ENCODE measurements at regions not wholly inside any gene's neighbourhood (a gene's known extent, or its start where the extent isn't known, plus 50 kb on each side); places are given as distances from the start of the nearest gene placed in this dataset.
A peak's percentile ranks its signal among the peaks of the same experiment; 100 is the strongest.

- TF ChIP-seq, protein P1, sequence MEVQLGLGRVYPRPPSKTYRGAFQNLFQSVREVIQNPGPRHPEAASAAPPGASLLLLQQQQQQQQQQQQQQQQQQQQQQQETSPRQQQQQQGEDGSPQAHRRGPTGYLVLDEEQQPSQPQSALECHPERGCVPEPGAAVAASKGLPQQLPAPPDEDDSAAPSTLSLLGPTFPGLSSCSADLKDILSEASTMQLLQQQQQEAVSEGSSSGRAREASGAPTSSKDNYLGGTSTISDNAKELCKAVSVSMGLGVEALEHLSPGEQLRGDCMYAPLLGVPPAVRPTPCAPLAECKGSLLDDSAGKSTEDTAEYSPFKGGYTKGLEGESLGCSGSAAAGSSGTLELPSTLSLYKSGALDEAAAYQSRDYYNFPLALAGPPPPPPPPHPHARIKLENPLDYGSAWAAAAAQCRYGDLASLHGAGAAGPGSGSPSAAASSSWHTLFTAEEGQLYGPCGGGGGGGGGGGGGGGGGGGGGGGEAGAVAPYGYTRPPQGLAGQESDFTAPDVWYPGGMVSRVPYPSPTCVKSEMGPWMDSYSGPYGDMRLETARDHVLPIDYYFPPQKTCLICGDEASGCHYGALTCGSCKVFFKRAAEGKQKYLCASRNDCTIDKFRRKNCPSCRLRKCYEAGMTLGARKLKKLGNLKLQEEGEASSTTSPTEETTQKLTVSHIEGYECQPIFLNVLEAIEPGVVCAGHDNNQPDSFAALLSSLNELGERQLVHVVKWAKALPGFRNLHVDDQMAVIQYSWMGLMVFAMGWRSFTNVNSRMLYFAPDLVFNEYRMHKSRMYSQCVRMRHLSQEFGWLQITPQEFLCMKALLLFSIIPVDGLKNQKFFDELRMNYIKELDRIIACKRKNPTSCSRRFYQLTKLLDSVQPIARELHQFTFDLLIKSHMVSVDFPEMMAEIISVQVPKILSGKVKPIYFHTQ (CRISPR knock-in tag; IDR thresholded peaks at IDR 0.05) = no peak
- TF ChIP-seq TEAD4 (CRISPR knock-in tag; IDR thresholded peaks at IDR 0.05) (no peak), ZNF232 (CRISPR knock-in tag; IDR thresholded peaks at IDR 0.05) (no peak), ZNF423 (CRISPR knock-in tag; IDR thresholded peaks at IDR 0.05) (no peak), CBFB (CRISPR knock-in tag; IDR thresholded peaks at IDR 0.05; ENCODE audit: low read depth) (no peak), ELF4 (CRISPR knock-in tag; IDR thresholded peaks at IDR 0.05; ENCODE audit: low read depth) (no peak)
- TF ChIP-seq, protein P2, sequence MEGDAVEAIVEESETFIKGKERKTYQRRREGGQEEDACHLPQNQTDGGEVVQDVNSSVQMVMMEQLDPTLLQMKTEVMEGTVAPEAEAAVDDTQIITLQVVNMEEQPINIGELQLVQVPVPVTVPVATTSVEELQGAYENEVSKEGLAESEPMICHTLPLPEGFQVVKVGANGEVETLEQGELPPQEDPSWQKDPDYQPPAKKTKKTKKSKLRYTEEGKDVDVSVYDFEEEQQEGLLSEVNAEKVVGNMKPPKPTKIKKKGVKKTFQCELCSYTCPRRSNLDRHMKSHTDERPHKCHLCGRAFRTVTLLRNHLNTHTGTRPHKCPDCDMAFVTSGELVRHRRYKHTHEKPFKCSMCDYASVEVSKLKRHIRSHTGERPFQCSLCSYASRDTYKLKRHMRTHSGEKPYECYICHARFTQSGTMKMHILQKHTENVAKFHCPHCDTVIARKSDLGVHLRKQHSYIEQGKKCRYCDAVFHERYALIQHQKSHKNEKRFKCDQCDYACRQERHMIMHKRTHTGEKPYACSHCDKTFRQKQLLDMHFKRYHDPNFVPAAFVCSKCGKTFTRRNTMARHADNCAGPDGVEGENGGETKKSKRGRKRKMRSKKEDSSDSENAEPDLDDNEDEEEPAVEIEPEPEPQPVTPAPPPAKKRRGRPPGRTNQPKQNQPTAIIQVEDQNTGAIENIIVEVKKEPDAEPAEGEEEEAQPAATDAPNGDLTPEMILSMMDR (IDR thresholded peaks at IDR 0.05) = no peak
- TF ChIP-seq, protein P3, sequence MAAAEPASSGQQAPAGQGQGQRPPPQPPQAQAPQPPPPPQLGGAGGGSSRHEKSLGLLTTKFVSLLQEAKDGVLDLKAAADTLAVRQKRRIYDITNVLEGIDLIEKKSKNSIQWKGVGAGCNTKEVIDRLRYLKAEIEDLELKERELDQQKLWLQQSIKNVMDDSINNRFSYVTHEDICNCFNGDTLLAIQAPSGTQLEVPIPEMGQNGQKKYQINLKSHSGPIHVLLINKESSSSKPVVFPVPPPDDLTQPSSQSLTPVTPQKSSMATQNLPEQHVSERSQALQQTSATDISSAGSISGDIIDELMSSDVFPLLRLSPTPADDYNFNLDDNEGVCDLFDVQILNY (CRISPR knock-in tag; IDR thresholded peaks at IDR 0.05) = no peak
- TF ChIP-seq, protein P4, sequence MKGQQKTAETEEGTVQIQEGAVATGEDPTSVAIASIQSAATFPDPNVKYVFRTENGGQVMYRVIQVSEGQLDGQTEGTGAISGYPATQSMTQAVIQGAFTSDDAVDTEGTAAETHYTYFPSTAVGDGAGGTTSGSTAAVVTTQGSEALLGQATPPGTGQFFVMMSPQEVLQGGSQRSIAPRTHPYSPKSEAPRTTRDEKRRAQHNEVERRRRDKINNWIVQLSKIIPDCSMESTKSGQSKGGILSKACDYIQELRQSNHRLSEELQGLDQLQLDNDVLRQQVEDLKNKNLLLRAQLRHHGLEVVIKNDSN (CRISPR knock-in tag; IDR thresholded peaks at IDR 0.05) = no peak
These were observed 93.5 kb downstream of the PRKAB2 start (continued) for GRCh38 chr1:147078606-147079399.

- no peak overlapping the region for H3K27ac Mint-ChIP-seq
- H3K36me3 Mint-ChIP-seq = no peaks in the 10 kb centered on the region
- ChIA-PET POLR2A (no interaction called here), CTCF (no interaction called here)
- H3K27me3 Mint-ChIP-seq (ENCODE audit: low read depth) = peaks cover 100% of the 10 kb centered on the region
- peaks cover 35% of the 10 kb centered on the region for H3K4me1 Mint-ChIP-seq
- no peaks in the 10 kb centered on the region for H3K9me3 Mint-ChIP-seq
- no peak for TF ChIP-seq JAZF1 (CRISPR knock-in tag; IDR thresholded peaks at IDR 0.05)
- TF ChIP-seq SMAD3 (CRISPR knock-in tag; IDR thresholded peaks at IDR 0.05; ENCODE audit: borderline replicate concordance) = no peak
- TF ChIP-seq TP53 (CRISPR knock-in tag; IDR thresholded peaks at IDR 0.05) = no peak
- TF ChIP-seq ETV6 (CRISPR knock-in tag; IDR thresholded peaks at IDR 0.05) = no peak
- TF ChIP-seq ZNF416 (CRISPR knock-in tag; IDR thresholded peaks at IDR 0.05) = no peak
- TF ChIP-seq, protein P5, sequence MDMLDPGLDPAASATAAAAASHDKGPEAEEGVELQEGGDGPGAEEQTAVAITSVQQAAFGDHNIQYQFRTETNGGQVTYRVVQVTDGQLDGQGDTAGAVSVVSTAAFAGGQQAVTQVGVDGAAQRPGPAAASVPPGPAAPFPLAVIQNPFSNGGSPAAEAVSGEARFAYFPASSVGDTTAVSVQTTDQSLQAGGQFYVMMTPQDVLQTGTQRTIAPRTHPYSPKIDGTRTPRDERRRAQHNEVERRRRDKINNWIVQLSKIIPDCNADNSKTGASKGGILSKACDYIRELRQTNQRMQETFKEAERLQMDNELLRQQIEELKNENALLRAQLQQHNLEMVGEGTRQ (CRISPR knock-in tag; IDR thresholded peaks at IDR 0.05) = no peak
- TF ChIP-seq FOXK1 (CRISPR knock-in tag; IDR thresholded peaks at IDR 0.05) = no peak
- TF ChIP-seq, protein P6, sequence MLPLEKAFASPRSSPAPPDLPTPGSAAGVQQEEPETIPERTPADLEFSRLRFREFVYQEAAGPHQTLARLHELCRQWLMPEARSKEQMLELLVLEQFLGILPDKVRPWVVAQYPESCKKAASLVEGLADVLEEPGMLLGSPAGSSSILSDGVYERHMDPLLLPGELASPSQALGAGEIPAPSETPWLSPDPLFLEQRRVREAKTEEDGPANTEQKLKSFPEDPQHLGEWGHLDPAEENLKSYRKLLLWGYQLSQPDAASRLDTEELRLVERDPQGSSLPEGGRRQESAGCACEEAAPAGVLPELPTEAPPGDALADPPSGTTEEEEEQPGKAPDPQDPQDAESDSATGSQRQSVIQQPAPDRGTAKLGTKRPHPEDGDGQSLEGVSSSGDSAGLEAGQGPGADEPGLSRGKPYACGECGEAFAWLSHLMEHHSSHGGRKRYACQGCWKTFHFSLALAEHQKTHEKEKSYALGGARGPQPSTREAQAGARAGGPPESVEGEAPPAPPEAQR (CRISPR knock-in tag; IDR thresholded peaks at IDR 0.05) = no peak
- no peak for TF ChIP-seq NFATC4 (CRISPR knock-in tag; IDR thresholded peaks at IDR 0.05)
- no peak for TF ChIP-seq ZNF671 (CRISPR knock-in tag; IDR thresholded peaks at IDR 0.05)
- TF ChIP-seq NR3C1 (CRISPR knock-in tag; conservative IDR thresholded peaks at IDR 0.05; ENCODE audit: low read depth) = no peak
- no peak for TF ChIP-seq ZNF232 (CRISPR knock-in tag; IDR thresholded peaks at IDR 0.05)
- no peak for TF ChIP-seq ATF6 (CRISPR knock-in tag; IDR thresholded peaks at IDR 0.05)
- H3K4me3 Mint-ChIP-seq = peak overlapping the region; percentile 66
- peak; percentile 38 for DNase-seq (ENCODE audit: low spot score)
- ATAC-seq = 0 out of 2 replicates have a peak, but pooled peaks have one; percentile 13
These were observed 94.2 kb downstream of the PRKAB2 start for GRCh38 chr1:147077936-147078605.
